ENCODE measurements at regions not wholly inside any gene's neighbourhood (a gene's known extent, or its start where the extent isn't known, plus 50 kb on each side); places are given as distances from the start of the nearest gene placed in this dataset.
"Not testable (repeated sequence)": the region's sequence is repeated elsewhere in the genome, so short reads cannot be mapped to it uniquely, and the experiment has no call there.

GRCh38 chr9:104316201-104317009 is 187.7 kb upstream of the OR13F1 start:
- ATAC-seq; CTCF ChIA-PET; H3K4me1 Mint-ChIP-seq; DNase-seq; H3K27me3 Mint-ChIP-seq; H3K9me3 Mint-ChIP-seq (ENCODE audit: low read depth); H3K27ac Mint-ChIP-seq; intact Hi-C loops (cut with DNase I, micrococcal nuclease); H3K36me3 Mint-ChIP-seq (ENCODE audit: low read depth); H3K4me3 Mint-ChIP-seq: not testable (repeated sequence)
- POLR2A ChIA-PET = interaction anchor here (0.6 kb wide), 1 partner anchor 52 kb away, joined by 3 read pairs; no protein-coding TSS in a partner anchor

DNA sequence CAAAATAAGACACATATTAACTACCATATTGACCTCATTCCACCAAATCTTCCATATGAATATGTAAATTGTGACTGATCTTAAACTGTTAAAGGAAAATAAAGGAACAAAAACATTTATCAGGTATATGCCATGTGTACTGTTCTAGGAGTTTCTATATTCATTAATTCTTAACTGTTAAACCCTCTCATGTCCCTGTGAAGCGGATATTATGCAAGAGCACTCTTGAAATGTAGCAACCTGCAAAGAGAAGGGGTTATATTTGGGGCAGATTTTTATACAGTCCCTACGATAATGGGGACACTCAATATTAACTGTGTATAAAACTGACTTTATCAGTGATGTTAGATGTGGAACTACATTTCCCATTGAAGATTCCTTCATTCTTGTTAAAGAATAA is 184.9 kb upstream of the OR13F1 start:
- no peak overlapping the region for H3K4me3 Mint-ChIP-seq
- intact Hi-C loops (cut with DNase I, micrococcal nuclease) = no loop called here
- DNase-seq (no peak), ATAC-seq (no peak)
- H3K9me3 Mint-ChIP-seq (ENCODE audit: low read depth) = no peaks in the 10 kb centered on the region
- H3K27ac Mint-ChIP-seq = no peak overlapping the region
- no peaks in the 10 kb centered on the region for H3K27me3 Mint-ChIP-seq
- POLR2A ChIA-PET = no interaction called here
- H3K4me1 Mint-ChIP-seq = no peaks in the 10 kb centered on the region
- H3K36me3 Mint-ChIP-seq (ENCODE audit: low read depth) = no peaks in the 10 kb centered on the region
- CTCF ChIA-PET = no interaction called here

GRCh38 chr9:104319685-104320084 is 184.4 kb upstream of the OR13F1 start:
- no peak for DNase-seq
- ChIA-PET CTCF (no interaction called here), POLR2A (no interaction called here)
- Mint-ChIP-seq H3K4me1 (no peaks in the 10 kb centered on the region), H3K9me3 (ENCODE audit: low read depth) (no peaks in the 10 kb centered on the region), H3K4me3 (no peak overlapping the region), H3K36me3 (ENCODE audit: low read depth) (no peaks in the 10 kb centered on the region), H3K27ac (no peak overlapping the region), H3K27me3 (no peaks in the 10 kb centered on the region)
- ATAC-seq = no peak
- intact Hi-C loops (cut with DNase I, micrococcal nuclease) = no loop called here

GRCh38 chr9:104322596-104322995 is 181.5 kb upstream of the OR13F1 start:
- no peaks in the 10 kb centered on the region for H3K36me3 Mint-ChIP-seq (ENCODE audit: low read depth)
- no peaks in the 10 kb centered on the region for H3K4me1 Mint-ChIP-seq
- no peak overlapping the region for H3K27ac Mint-ChIP-seq
- ChIA-PET CTCF (no interaction called here), POLR2A (no interaction called here)
- ATAC-seq = no peak
- no peak overlapping the region for H3K4me3 Mint-ChIP-seq
- H3K27me3 Mint-ChIP-seq = no peaks in the 10 kb centered on the region
- intact Hi-C loops (cut with DNase I, micrococcal nuclease) = no loop called here
- no peak for DNase-seq
- H3K9me3 Mint-ChIP-seq (ENCODE audit: low read depth) = no peaks in the 10 kb centered on the region

- POLR2A ChIA-PET; ATAC-seq; H3K27ac Mint-ChIP-seq; DNase-seq; H3K4me1 Mint-ChIP-seq; H3K36me3 Mint-ChIP-seq (ENCODE audit: low read depth); H3K9me3 Mint-ChIP-seq (ENCODE audit: low read depth); intact Hi-C loops (cut with DNase I, micrococcal nuclease); CTCF ChIA-PET; H3K4me3 Mint-ChIP-seq; H3K27me3 Mint-ChIP-seq: not testable (repeated sequence)
These were observed 179.9 kb upstream of the OR13F1 start for GRCh38 chr9:104323967-104324694.

DNA sequence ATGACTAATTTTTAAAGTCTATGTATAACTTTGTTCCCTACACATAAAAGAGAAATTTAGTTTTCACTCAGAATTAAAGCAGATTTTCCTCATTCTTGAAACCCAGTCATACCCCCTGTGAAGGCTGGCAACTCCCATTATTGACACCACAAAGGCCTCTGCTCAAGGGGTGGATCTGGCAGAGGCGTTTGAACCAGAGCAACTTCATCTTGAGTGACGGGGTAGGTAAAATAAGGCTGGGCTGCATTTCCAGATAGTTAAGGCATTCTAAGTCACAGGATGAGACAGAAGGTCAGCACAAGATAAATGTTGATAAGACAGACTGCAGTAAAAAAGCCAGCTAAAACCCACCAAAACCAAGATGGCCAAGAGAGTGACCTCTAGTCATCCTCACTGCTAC is 177.2 kb upstream of the OR13F1 start:
- no peaks in the 10 kb centered on the region for H3K4me1 Mint-ChIP-seq
- no peaks in the 10 kb centered on the region for H3K36me3 Mint-ChIP-seq (ENCODE audit: low read depth)
- DNase-seq = no peak
- no peaks in the 10 kb centered on the region for H3K27me3 Mint-ChIP-seq
- H3K27ac Mint-ChIP-seq = no peak overlapping the region
- intact Hi-C loops (cut with DNase I, micrococcal nuclease) = no loop called here
- no peak for ATAC-seq
- no peak overlapping the region for H3K4me3 Mint-ChIP-seq
- CTCF ChIA-PET = interaction anchor here (0.7 kb wide), 1 partner anchor 948 kb away, joined by 3 read pairs; no protein-coding TSS in a partner anchor
- POLR2A ChIA-PET = no interaction called here
- H3K9me3 Mint-ChIP-seq (ENCODE audit: low read depth) = no peaks in the 10 kb centered on the region

DNA sequence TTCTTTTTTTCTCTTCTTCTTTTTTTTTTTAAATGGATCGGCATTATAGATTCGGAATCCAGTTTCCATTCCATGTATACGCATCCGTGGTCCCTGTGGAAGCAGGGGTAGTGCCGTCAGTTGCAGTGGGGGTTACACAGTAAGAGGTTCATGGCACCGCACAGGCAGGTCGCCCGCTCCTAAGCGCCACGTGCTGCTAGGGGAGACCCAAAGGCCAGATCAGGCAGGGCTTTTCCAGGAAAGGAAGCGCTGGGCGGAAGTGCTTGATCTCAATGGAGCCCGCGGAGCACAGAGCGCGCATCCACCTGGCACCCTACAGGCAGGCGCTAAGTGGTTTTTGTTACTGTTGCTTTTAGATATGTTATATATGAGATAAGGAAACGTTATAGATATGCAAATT is 174.8 kb upstream of the OR13F1 start:
- no peaks in the 10 kb centered on the region for H3K4me1 Mint-ChIP-seq
- H3K4me3 Mint-ChIP-seq = no peak overlapping the region

GRCh38 chr9:104330841-104331240 is 173.2 kb upstream of the OR13F1 start:
- H3K27me3 Mint-ChIP-seq = no peaks in the 10 kb centered on the region

More for the DNA sequence above, 174.8 kb upstream of the OR13F1 start:
- no peaks in the 10 kb centered on the region for H3K36me3 Mint-ChIP-seq (ENCODE audit: low read depth)
- no peaks in the 10 kb centered on the region for H3K27me3 Mint-ChIP-seq
- no peak for ATAC-seq
- CTCF ChIA-PET = no interaction called here
- H3K9me3 Mint-ChIP-seq (ENCODE audit: low read depth) = no peaks in the 10 kb centered on the region
- no peak overlapping the region for H3K27ac Mint-ChIP-seq
- intact Hi-C loops (cut with DNase I, micrococcal nuclease) = no loop called here
- DNase-seq = no peak
- POLR2A ChIA-PET = no interaction called here

DNA sequence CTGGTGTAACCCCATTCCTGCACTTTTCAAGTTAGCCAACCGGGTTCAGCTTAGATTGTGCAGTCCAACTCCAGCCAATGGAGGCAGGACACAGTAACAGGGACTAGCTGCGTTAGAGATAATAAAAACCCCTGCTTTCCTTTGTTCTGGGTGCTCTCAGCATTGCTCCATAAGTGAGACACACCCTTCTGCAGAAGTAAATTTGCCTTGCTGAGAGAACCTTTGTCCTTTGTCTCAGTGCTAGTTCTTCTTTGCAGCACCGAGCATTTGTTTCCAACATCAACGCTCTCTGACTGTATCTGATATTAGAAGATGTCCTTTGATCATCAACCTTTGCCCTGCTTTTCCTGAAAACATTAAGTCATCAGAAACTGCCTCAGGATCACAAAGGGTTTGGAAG is 169.5 kb upstream of the OR13F1 start:
- no peaks in the 10 kb centered on the region for H3K27me3 Mint-ChIP-seq
- no peak for ATAC-seq
- no peak for DNase-seq
- no peaks in the 10 kb centered on the region for H3K9me3 Mint-ChIP-seq (ENCODE audit: low read depth)
- H3K36me3 Mint-ChIP-seq (ENCODE audit: low read depth) = no peaks in the 10 kb centered on the region
- intact Hi-C loops (cut with DNase I, micrococcal nuclease) = no loop called here
- CTCF ChIA-PET = interaction anchor here (0.7 kb wide), 1 partner anchor 126 kb away, joined by 3 read pairs; no protein-coding TSS in a partner anchor
- H3K4me1 Mint-ChIP-seq = no peaks in the 10 kb centered on the region
- H3K27ac Mint-ChIP-seq = no peak overlapping the region
- POLR2A ChIA-PET = no interaction called here
- H3K4me3 Mint-ChIP-seq = no peak overlapping the region

More at GRCh38 chr9:104330841-104331240, 173.2 kb upstream of the OR13F1 start:
- Mint-ChIP-seq H3K4me1 (no peaks in the 10 kb centered on the region), H3K4me3 (no peak overlapping the region), H3K27ac (no peak overlapping the region), H3K36me3 (ENCODE audit: low read depth) (no peaks in the 10 kb centered on the region), H3K9me3 (ENCODE audit: low read depth) (no peaks in the 10 kb centered on the region)
- POLR2A ChIA-PET = no interaction called here
- DNase-seq = no peak
- ATAC-seq = no peak
- CTCF ChIA-PET = no interaction called here
- intact Hi-C loops (cut with DNase I, micrococcal nuclease) = no loop called here

DNA sequence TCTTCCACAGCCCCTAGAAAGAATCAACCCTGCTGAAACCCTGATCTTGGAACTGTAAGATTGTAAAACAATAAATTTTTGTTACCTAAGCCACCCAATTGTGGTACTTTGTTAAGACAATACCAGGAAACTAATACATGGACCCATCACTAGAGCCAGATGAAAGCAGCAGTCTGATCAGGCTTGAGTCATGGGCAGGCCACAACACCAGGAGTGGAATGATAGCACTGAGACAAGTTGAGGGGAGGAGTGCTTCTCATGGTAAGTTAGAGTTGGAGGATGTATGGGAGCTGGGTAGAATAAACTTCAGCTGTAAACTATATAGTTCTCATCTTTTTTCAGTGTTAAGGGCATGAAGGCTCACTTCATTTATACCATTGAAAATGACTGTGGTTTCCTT is 164.4 kb upstream of the OR13F1 start:
- ChIA-PET CTCF (no interaction called here), POLR2A (no interaction called here)
- intact Hi-C loops (cut with DNase I, micrococcal nuclease) = no loop called here
- Mint-ChIP-seq H3K9me3 (ENCODE audit: low read depth) (no peaks in the 10 kb centered on the region), H3K27me3 (no peaks in the 10 kb centered on the region), H3K36me3 (ENCODE audit: low read depth) (no peaks in the 10 kb centered on the region), H3K4me1 (no peaks in the 10 kb centered on the region), H3K4me3 (no peak overlapping the region), H3K27ac (no peak overlapping the region)
- no peak for ATAC-seq
- DNase-seq = no peak

GRCh38 chr9:104342552-104342951 is 161.5 kb upstream of the OR13F1 start:
- Mint-ChIP-seq H3K36me3 (ENCODE audit: low read depth) (no peaks in the 10 kb centered on the region), H3K9me3 (ENCODE audit: low read depth) (no peaks in the 10 kb centered on the region), H3K27ac (no peak overlapping the region), H3K27me3 (no peaks in the 10 kb centered on the region), H3K4me1 (no peaks in the 10 kb centered on the region), H3K4me3 (no peak overlapping the region)
- ATAC-seq = no peak
- no peak for DNase-seq
- intact Hi-C loops (cut with DNase I, micrococcal nuclease) = no loop called here
- ChIA-PET POLR2A (no interaction called here), CTCF (no interaction called here)

GRCh38 chr9:104345061-104345460 is 159.0 kb upstream of the OR13F1 start:
- no peak for ATAC-seq
- POLR2A ChIA-PET = no interaction called here

More at GRCh38 chr9:104345061-104345460, 159.0 kb upstream of the OR13F1 start:
- Mint-ChIP-seq H3K27ac (no peak overlapping the region), H3K36me3 (ENCODE audit: low read depth) (no peaks in the 10 kb centered on the region), H3K9me3 (ENCODE audit: low read depth) (no peaks in the 10 kb centered on the region), H3K27me3 (no peaks in the 10 kb centered on the region), H3K4me1 (no peaks in the 10 kb centered on the region), H3K4me3 (no peak overlapping the region)
- DNase-seq = no peak
- intact Hi-C loops (cut with DNase I, micrococcal nuclease) = no loop called here
- CTCF ChIA-PET = interaction anchor here (1.1 kb wide), 1 partner anchor 41 kb away, joined by 3 read pairs; no protein-coding TSS in a partner anchor
